GM12892 (cell line): ENCODE measurements at regions not wholly inside any gene's neighbourhood (a gene's known extent, or its start where the extent isn't known, plus 50 kb on each side); places are given as distances from the start of the nearest gene placed in this dataset.
"Not testable (repeated sequence)": the region's sequence is repeated elsewhere in the genome, so short reads cannot be mapped to it uniquely, and the experiment has no call there.

Experiments used
- POLR2A ChIP-seq: IDR thresholded peaks from 2 replicates; pipeline ENCODE4 v1.6.1; 2011; ENCODE audit warnings: low read depth, low read length, control low read depth
- POLR2AphosphoS5 ChIP-seq: IDR thresholded peaks from 2 replicates; pipeline ENCODE4 v1.6.1; 2011; ENCODE audit warnings: low read depth, low read length, control low read depth

DNA sequence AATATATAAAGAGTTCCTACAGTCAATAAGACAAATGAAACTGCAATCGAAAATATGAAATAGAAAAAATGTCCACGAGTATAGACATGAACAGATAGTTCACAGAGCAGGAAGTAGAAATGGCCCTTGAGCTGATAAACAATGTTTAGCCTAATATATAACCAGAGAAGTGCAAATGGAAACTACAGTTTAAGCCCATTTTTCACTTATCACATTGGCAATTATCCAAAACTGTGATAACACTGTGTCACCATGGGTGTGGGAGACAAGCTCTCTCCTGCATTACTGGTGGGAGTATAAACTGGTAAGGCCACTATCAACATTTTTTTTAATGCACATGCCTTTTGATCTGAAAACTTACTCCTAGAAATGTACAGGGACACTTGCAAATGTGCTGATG is 112.4 kb downstream of the TNFRSF13B start:
- TF ChIP-seq POLR2A, POLR2AphosphoS5: not testable (repeated sequence)
